Glomerular visceral epithelial cell (primary cell): ENCODE measurements at regions not wholly inside any gene's neighbourhood (a gene's known extent, or its start where the extent isn't known, plus 50 kb on each side); places are given as distances from the start of the nearest gene placed in this dataset.
"Not testable (repeated sequence)": the region's sequence is repeated elsewhere in the genome, so short reads cannot be mapped to it uniquely, and the experiment has no call there.

ENCODE experiments used
- DNase-seq: peaks from one replicate; pipeline ENCODE4 v3.0.0-alpha.2; 2016; ENCODE audit errors: extremely low spot score

DNA sequence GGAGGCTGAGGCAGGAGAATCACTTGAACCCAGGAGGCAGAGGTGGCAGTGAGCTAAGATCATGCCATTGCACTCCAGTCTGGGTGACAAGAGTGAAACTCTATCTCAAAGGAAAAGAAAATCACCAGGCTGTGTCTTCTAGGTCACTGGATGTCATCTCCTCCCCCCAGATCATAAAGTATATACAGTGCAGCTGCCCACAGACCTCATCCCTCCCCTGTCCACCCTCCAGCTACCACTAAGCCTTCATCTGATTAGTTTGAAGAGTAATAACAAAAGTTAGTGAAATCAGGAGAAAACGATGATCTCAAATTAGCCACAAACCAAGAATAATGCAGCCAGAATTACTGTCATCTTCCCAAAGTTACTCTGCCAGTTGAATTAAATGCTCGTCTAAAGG, 117.2 kb downstream of the ZNF22 start:
- DNase-seq, result not testable (repeated sequence)

DNA sequence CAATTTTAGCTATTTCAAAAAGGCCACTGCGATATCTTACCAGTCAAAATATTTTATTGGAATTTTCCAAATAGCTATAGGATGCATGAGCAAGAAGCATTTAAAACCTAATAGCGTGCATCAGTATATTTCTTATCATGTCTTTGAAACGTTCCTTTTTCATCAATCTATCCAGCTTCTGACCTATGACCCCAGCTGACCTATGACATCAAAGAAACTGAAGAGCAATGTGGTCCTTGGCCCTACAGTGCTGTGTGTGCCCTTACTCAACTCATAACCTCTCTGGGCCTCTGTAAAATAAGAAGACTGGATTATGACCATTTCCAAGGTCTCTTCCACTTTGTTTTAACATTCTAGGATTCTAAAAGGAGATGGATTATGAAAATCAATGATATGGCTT, 118.2 kb downstream of the ZNF22 start:
- DNase-seq, result no peak

DNA sequence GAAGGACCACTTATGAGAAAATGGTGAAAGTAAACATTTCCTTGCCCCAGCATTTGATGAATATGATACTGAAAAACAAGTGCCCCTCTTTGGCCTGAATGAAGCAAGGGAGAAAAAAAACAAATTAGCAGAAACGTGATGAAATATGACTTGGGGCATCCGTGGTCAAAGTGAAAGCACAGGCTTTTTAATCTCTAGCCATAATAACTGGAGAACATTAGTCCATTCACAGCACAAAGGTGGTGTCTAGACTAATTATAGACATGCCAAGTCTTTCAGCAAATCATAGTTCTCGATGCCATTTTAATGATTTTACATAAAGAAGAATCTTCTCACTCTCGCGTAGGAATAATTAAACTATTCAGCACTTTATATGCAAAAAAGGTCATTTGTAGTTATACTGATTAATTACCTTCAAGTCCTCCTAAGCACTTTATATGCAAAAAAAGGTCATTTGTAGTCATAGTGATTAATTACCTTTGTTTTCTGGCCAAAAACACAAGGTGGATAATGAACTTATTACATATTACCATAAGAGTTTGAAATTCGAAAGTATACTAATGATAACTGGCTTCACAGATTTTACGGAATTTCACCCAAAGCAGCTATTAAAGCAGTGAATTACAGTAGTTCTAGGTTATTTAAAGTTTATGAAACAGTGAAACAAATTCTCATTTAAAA, 121.6 kb downstream of the ZNF22 start:
- DNase-seq, result not testable (repeated sequence)

- no peak for DNase-seq
Observed at GRCh38 chr10:45135443-45136198, 134.9 kb downstream of the ZNF22 start.

DNA sequence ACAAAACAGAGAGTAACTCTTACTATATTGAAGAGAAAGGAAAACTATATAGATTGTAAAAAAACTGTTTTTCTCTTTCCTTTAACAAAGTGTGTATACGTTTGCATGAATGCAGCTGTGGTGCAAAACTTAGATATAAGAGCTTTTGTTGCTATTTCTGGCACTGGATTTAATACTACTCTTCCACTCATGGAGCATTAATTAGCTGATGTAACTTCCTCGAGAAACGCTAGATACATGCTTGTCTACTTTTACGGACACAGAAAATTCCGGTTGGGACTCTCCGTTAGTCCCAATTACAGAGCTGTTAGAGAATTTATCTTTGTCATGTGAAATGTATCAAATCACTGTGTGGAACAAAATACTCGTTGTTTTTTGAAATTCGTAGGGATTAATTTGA, 135.5 kb downstream of the ZNF22 start:
- DNase-seq, result no peak

DNA sequence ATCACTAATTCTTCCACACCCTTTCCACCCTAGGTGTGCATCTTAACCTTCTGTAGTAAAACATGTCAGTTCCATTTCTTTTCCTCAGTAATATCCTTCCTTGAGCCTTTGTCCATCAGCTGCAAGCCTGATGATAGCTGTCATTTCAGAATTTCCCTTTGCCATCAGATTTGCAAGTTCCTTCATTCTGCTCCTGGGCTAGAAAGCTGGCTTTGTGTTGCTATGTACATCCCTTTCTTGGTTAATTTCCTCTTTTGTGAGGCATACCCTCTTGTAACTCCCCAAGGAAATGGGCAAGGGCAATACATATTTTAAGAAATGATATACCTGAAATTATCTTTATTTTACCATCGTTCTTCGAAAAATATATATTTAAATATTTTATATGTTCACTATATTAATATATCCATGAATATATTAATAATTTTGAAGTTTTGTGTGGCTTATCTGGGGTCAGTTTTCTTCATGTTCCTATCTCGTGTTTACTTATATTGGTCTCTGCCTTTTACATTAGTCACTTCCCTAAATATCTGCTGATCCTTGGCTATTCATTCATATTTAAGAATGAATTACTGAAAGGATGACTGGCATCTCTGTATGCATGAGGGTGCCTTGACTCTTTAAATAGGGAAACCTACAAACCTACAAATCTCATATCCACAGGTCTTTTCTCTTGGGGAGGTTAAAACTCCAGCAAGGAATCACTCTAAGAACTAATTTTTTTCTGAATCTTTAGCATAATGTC, 143.8 kb downstream of the ZNF22 start:
- no peak for DNase-seq

DNA sequence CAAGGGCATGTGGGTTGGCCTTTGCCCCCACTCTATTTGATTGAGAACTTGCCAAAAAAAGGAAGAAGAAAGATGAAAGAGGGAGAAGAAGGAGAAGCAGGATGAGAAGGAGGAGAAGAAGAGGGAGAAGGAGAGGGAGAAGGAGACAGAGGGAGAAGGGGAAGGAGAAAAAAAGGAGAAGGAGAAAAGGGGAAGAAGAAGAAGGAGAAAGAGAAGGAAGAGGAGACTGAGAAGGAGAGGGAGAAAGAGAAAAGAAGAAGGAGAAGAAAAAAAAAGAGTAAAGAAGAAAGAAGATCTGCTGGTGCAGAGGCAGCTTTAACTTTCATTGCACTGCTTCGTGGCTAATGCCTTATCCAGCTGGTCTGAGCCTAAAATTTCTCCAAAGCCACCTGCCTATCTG, 144.4 kb downstream of the ZNF22 start:
- DNase-seq, result not testable (repeated sequence)

DNA sequence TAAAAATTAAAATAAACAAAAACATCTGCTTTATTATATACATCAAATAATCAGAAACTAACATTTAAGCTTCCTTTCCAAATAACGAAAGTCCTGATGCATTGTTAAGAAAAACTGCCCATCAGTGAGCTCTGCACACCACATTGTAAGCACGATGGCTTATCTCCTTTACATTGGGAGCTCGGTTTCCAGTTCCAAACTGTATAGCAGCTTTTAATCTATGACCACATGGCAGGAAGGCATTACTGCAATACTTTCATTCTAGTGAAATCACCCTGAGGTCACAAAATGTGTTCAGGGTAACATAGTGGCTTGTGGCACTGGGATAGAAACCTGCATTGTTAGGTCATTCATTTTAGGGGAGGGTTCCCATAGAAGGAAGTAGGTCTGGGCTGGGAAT, 146.3 kb downstream of the ZNF22 start:
- no peak for DNase-seq

GRCh38 chr10:45150997-45151396, 150.3 kb downstream of the ZNF22 start:
- no peak for DNase-seq

GRCh38 chr10:45151467-45152214, 150.9 kb downstream of the ZNF22 start:
- DNase-seq, result no peak

- DNase-seq, result no peak
Observed at GRCh38 chr10:45152726-45153125, 152.0 kb downstream of the ZNF22 start.

- no peak for DNase-seq
Observed at GRCh38 chr10:45154502-45154901, 153.8 kb downstream of the ZNF22 start.

DNA sequence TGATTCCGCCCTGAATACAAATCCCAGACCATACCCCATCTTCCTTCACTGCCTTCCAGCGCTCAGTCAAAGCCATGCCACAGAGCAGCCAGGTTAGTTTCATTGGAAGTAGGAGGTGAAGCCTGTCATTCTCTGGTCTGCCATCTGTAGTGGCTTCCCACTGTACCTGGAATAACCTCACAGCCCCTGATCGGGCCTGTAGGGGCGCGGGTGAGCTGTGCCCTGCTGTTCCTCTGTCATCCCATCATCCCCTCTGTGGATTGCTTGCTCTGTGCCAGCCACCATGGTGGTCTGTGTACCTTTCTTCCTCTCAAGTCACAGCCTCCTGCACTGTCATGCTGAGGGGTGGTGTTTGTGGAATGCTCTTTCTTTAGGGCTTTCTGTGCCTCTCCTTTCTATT, 155.1 kb downstream of the ZNF22 start:
- DNase-seq, result no peak

GRCh38 chr10:45160271-45160670, 155.1 kb downstream of the OR13A1 start:
- peak; percentile 79 for DNase-seq

- DNase-seq, result no peak
Observed at GRCh38 chr10:45163315-45163975, 152.0 kb downstream of the OR13A1 start.

DNA sequence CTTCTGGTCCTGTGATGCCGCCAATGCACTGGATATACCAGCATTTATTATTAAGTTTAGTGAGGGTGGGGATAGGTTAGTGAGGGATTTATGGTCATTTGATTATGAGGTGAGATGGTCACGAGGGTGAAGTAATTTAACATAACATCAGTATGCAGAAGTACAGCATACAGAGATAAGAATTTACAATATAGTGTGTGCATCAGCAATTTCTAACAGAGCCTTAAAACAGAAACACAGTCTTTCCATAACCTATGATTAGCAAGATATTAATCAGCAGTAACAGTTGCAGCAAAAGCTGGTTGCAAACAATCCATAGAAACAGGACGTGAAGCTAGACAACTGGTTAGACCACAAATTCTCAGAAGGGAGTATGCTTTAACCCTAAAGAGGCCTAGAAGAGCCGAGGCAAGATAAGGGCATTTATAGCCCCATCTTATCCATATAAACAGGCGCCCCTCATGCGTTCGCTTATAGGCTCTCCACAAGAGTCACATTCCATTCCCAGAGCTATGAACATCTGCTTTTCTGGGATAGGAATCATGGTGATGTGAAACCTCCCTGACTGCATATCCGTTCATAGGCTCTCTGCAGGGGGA, 139.8 kb downstream of the OR13A1 start:
- DNase-seq, result not testable (repeated sequence)

- no peak for DNase-seq
Observed at GRCh38 chr10:45179691-45180090, 135.7 kb downstream of the OR13A1 start.

DNA sequence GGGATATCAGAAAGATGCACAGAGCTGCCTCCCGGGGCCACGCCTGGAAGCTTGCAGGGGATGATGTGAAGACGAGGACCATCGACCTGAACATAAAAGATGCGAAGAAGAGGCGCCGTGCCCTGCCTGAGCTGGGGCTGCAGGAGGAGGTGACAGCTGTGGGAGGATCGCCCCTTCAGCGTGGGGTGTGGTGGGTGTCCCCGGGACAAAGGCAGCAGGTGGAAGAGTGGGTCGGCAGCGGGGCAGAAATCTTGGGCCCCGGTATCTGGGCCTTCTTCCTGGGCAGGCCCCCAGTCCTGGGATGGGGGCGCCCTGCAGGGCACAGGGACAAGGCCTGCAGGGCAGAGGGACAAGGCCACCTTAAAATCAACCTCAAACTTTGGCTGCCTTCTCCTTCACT, 134.9 kb downstream of the OR13A1 start:
- no peak for DNase-seq

GRCh38 chr10:45180946-45181875, 134.2 kb downstream of the OR13A1 start:
- no peak for DNase-seq

DNA sequence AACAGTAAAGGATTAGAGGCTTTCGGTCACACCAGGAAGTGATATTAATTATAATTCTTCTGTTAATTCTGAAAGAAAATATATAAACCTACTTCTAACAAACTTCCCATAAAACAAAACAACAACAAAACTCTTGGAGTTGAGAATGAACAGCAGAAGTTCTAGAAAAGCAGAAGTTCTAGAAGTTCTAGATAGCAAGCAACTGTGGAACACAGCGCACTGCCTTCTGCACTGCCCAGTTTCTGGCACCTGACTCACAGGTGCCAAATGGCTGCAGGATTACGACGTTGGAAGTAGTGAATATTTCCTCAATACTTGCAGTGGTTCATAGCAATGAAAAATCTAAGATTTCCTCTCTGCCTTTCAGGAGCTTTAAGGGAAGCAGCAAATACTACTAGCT, 132.2 kb downstream of the OR13A1 start:
- no peak for DNase-seq
